Heart left ventricle (tissue), 13 donors: ENCODE measurements at regions not wholly inside any gene's neighbourhood (a gene's known extent, or its start where the extent isn't known, plus 50 kb on each side); places are given as distances from the start of the nearest gene placed in this dataset.

Experiments used
- CTCF ChIP-seq, 12 donors: fragments of 200-600 bp; sonication (generic) in 4 of 12; IDR thresholded peaks; one replicate each; pipeline versions ENCODE4 v1.5.0 to v1.8.0; 2018 to 2022; ENCODE audit warnings: antibody characterized with exemption in 12 of 12, mild to moderate bottlenecking in 5 of 12
- POLR2A ChIP-seq, 2 donors: fragments of 450-650 bp; IDR thresholded peaks; one replicate each; pipeline ENCODE4 v1.6.1; 2017; ENCODE audit warnings: antibody characterized with exemption in 2 of 2, mild to moderate bottlenecking in 2 of 2, moderate library complexity in 2 of 2
- donor health status: ischemic (EF 13 %, LVEDD 7.1; RV severe dilation, severe dysfunction).
- donor health status: DM: no; HTN: yes; CAD: no.
- donor health status: DM: no; HTN: no; CAD: no.
- donor health status: ischemic (EF 25% LVEDD 6.9; RV normal size, moderate dysfunction).
- donor health status: ischemic (EF 25% LVEDD 5.7; RV mildly dilated, moderate dysfunction).
- donor health status: ischemic (EF 35%, LVEDD 5.7; RV mildly dilated, moderate dysfunction).
- donor health status: nonischemic (EF 11% LVEDD 7.7; RV severe dilation, severe dysfunction).
- donor health status: DM: yes; HTN: yes; CAD: no.
- donor health status: PGD.
- donor health status: ischemic (EF 29% LVEDD 5.4; RV normal size, mild dysfunction).
- donor health status: nonischemic (EF 23%, LVEDD 6.1; RV moderate dilation, normal function).

DNA sequence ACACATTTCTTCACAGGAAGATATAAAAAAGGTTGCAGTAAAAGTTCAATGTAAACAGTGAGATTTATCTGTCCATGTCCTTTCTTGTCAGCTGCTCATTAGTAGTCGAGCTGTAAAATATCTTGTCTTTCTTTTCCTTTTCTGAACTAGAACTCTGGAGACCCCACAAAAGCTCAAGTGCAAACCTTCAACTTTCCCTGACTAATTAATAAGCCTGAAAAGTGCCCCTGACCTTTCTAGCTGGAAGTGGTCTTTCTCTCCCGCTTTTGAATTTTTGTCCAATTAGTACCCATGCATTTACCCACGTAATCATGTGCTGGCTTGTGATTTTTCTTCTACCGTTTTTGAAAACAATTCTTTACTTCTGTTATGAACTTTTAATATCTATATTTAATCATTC is 63.6 kb upstream of the EHBP1 start:
- no peak for TF ChIP-seq CTCF (IDR thresholded peaks at IDR 0.05)
- TF ChIP-seq POLR2A (IDR thresholded peaks at IDR 0.05) = no peak
